ENCODE measurements at regions not wholly inside any gene's neighbourhood (a gene's known extent, or its start where the extent isn't known, plus 50 kb on each side); places are given as distances from the start of the nearest gene placed in this dataset.

GRCh38 chr6:167426084-167426483 is 101.2 kb downstream of the TTLL2 start:
- TF ChIP-seq CTCF (IDR thresholded peaks at IDR 0.05) (no peak), POLR2A (IDR thresholded peaks at IDR 0.05) (no peak)
- H3K4me3 ChIP-seq, result no peak overlapping the region
- no peak overlapping the region for H3K27ac ChIP-seq
- no peaks in the 10 kb centered on the region for H3K4me1 ChIP-seq
- DNase-seq, result no peak
- intact Hi-C loops (cut with DNase I; ENCODE audit: low total_unique reads), result no loop called here
- WGBS, 2 donors, result 46 to 48% methylated on average over 5 of the region's 5 CpGs
- H3K9me3 ChIP-seq, result no peaks in the 10 kb centered on the region
- no peaks in the 10 kb centered on the region for H3K27me3 ChIP-seq
- H3K36me3 ChIP-seq (ENCODE audit: low read depth, missing control alignments), result no peaks in the 10 kb centered on the region

GRCh38 chr6:167426651-167427050 is 101.8 kb downstream of the TTLL2 start:
- no peaks in the 10 kb centered on the region for H3K9me3 ChIP-seq
- H3K4me1 ChIP-seq, result no peaks in the 10 kb centered on the region
- H3K36me3 ChIP-seq (ENCODE audit: low read depth, missing control alignments), result no peaks in the 10 kb centered on the region
- no peak overlapping the region for H3K4me3 ChIP-seq
- no peak overlapping the region for H3K27ac ChIP-seq
- H3K27me3 ChIP-seq, result no peaks in the 10 kb centered on the region
- WGBS, 2 donors, result 67 to 74% methylated on average over 5 of the region's 5 CpGs
- TF ChIP-seq POLR2A (IDR thresholded peaks at IDR 0.05), result no peak
- no peak for TF ChIP-seq CTCF (IDR thresholded peaks at IDR 0.05)
- intact Hi-C loops (cut with DNase I; ENCODE audit: low total_unique reads), result no loop called here
- no peak for DNase-seq

GRCh38 chr6:167428664-167429333 is 103.9 kb downstream of the TTLL2 start:
- TF ChIP-seq POLR2A (IDR thresholded peaks at IDR 0.05), result no peak
- no peak for TF ChIP-seq CTCF (IDR thresholded peaks at IDR 0.05)
- no peaks in the 10 kb centered on the region for H3K4me1 ChIP-seq
- 88 to 95% methylated on average over 4 of the region's 4 CpGs for WGBS, 2 donors
- no peaks in the 10 kb centered on the region for H3K27me3 ChIP-seq
- intact Hi-C loops (cut with DNase I; ENCODE audit: low total_unique reads), result no loop called here
- no peak overlapping the region for H3K27ac ChIP-seq
- no peak for DNase-seq
- no peaks in the 10 kb centered on the region for H3K36me3 ChIP-seq (ENCODE audit: low read depth, missing control alignments)
- H3K9me3 ChIP-seq, result no peaks in the 10 kb centered on the region
- H3K4me3 ChIP-seq, result no peak overlapping the region

- 78 to 95% methylated on average over 4 of the region's 4 CpGs for WGBS, 2 donors
- intact Hi-C loops (cut with DNase I; ENCODE audit: low total_unique reads), result no loop called here
- DNase-seq, result no peak
- H3K4me3 ChIP-seq, result no peak overlapping the region
- no peak for TF ChIP-seq CTCF (IDR thresholded peaks at IDR 0.05)
- no peak for TF ChIP-seq POLR2A (IDR thresholded peaks at IDR 0.05)
- no peaks in the 10 kb centered on the region for H3K27me3 ChIP-seq
- H3K4me1 ChIP-seq, result no peaks in the 10 kb centered on the region
- H3K27ac ChIP-seq, result no peak overlapping the region
- H3K36me3 ChIP-seq (ENCODE audit: low read depth, missing control alignments), result no peaks in the 10 kb centered on the region
- no peaks in the 10 kb centered on the region for H3K9me3 ChIP-seq
Measured at GRCh38 chr6:167429353-167429752, 104.5 kb downstream of the TTLL2 start.

GRCh38 chr6:167435209-167435728 is 110.4 kb downstream of the TTLL2 start:
- no peak for DNase-seq
- Histone ChIP-seq H3K4me3 (no peak overlapping the region), H3K27ac (no peak overlapping the region), H3K4me1 (no peaks in the 10 kb centered on the region), H3K27me3 (no peaks in the 10 kb centered on the region), H3K36me3 (ENCODE audit: low read depth, missing control alignments) (no peaks in the 10 kb centered on the region), H3K9me3 (no peaks in the 10 kb centered on the region)
- WGBS, 2 donors, result 74 to 91% methylated on average over 14 to 16 of the region's 16 CpGs
- TF ChIP-seq POLR2A (IDR thresholded peaks at IDR 0.05), result no peak
- TF ChIP-seq CTCF (IDR thresholded peaks at IDR 0.05), result no peak
- intact Hi-C loops (cut with DNase I; ENCODE audit: low total_unique reads), result no loop called here
